Epithelial cell of proximal tubule (primary cell): ENCODE measurements at regions not wholly inside any gene's neighbourhood (a gene's known extent, or its start where the extent isn't known, plus 50 kb on each side); places are given as distances from the start of the nearest gene placed in this dataset.
"Not testable (repeated sequence)": the region's sequence is repeated elsewhere in the genome, so short reads cannot be mapped to it uniquely, and the experiment has no call there.

ENCODE experiments used
- DNase-seq: peaks from one replicate; pipeline ENCODE4 v3.0.0-alpha.2; 2011; ENCODE audit warnings: low read depth
- H3K4me3 ChIP-seq: 2 replicates; pipeline ENCODE4 v1.5.1; 2011; ENCODE audit warnings: low read depth, mild to moderate bottlenecking, low read length
- CTCF ChIP-seq: conservative IDR thresholded peaks from 2 replicates; pipeline ENCODE4 v1.5.1; 2012; ENCODE audit warnings: low read depth, mild to moderate bottlenecking, low read length

GRCh38 chr5:34436761-34437501 lies 219.2 kb upstream of the RAI14 start:
- H3K4me3 ChIP-seq, result no peak overlapping the region
- no peak for DNase-seq
- TF ChIP-seq CTCF, result no peak

GRCh38 chr5:34439601-34440000 lies 216.5 kb upstream of the RAI14 start:
- H3K4me3 ChIP-seq, result no peak overlapping the region
- TF ChIP-seq CTCF, result no peak
- DNase-seq, result no peak

GRCh38 chr5:34441767-34442166 lies 214.4 kb upstream of the RAI14 start:
- not testable (repeated sequence) for H3K4me3 ChIP-seq, DNase-seq

- no peak for DNase-seq
- no peak overlapping the region for H3K4me3 ChIP-seq
- no peak for TF ChIP-seq CTCF
These were observed 208.7 kb upstream of the RAI14 start for GRCh38 chr5:34447424-34447823.

- TF ChIP-seq CTCF, result no peak
- no peak for DNase-seq
These were observed 206.5 kb upstream of the RAI14 start for GRCh38 chr5:34449639-34450038.

GRCh38 chr5:34450338-34450737 lies 205.8 kb upstream of the RAI14 start:
- H3K4me3 ChIP-seq, result no peak overlapping the region
- TF ChIP-seq CTCF, result no peak
- no peak for DNase-seq

More at GRCh38 chr5:34449639-34450038, 206.5 kb upstream of the RAI14 start:
- H3K4me3 ChIP-seq, result no peak overlapping the region

GRCh38 chr5:34452170-34452828 lies 203.8 kb upstream of the RAI14 start:
- DNase-seq, result no peak
- H3K4me3 ChIP-seq, result no peak overlapping the region
- TF ChIP-seq CTCF, result peak; percentile 75
